AG04450 (cell line): ENCODE measurements at regions not wholly inside any gene's neighbourhood (a gene's known extent, or its start where the extent isn't known, plus 50 kb on each side); places are given as distances from the start of the nearest gene placed in this dataset.

Source experiments
- CTCF ChIA-PET: fragments of 300-600, 350-600 bp; formaldehyde crosslinking; extraction: SDS; loops from one replicate; lab custom pipeline; 2022; ENCODE audit warnings: antibody characterized with exemption, inconsistent platforms; lab: Charles Lee
- POLR2A ChIA-PET: fragments of 350-600 bp; formaldehyde crosslinking; extraction: SDS; loops from one replicate; lab custom pipeline; 2021; ENCODE audit warnings: antibody characterized with exemption, inconsistent platforms; lab: Yijun Ruan, JAX
- DNase-seq: peaks from one replicate; pipeline ENCODE4 v3.0.0-alpha.2; 2011; ENCODE audit warnings: low read depth, low spot score
- H3K27ac ChIP-seq: one replicate; pipeline ENCODE4 v1.5.1; 2012; ENCODE audit warnings: low read depth, low read length, control low read depth
- H3K27me3 ChIP-seq: one replicate; pipeline ENCODE4 v1.6.0; 2012; ENCODE audit warnings: low read length; ENCODE audit not compliant: control insufficient read depth, insufficient read depth
- H3K4me3 ChIP-seq: 2 replicates; pipeline ENCODE4 v1.5.1; 2011; ENCODE audit warnings: mild to moderate bottlenecking, low read depth, low read length, control low read depth
- H3K9me3 ChIP-seq: 2 replicates; pipeline ENCODE4 v1.5.1; 2012; ENCODE audit warnings: low read length; ENCODE audit not compliant: control insufficient read depth, insufficient read depth
- TF ChIP-seq, protein P1 (sequence below): IDR thresholded peaks from 2 replicates; pipeline ENCODE4 v1.5.1; 2011; ENCODE audit warnings: low read depth, low read length, control low read depth, inconsistent platforms

DNA sequence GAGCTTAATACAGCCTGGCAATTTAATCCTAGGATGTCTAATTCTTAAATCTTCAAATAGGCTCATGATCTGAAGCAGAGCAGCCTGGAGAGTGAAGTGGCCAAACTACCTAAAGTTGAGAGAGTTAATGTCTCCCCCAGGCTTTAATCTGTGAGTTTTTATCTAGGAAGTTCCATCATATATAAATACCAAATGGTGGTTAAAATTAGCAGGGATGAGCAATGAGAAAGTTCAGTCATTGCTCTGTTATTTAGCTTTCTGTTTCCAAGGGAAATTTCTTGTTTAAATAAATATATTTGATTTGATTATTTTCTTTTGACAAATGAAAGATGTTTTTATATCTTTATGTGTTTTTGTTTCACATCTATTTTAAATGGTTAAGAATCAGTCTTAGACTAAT is 274.4 kb upstream of the UMPS start:
- ChIA-PET CTCF (interaction anchor here (1.1 to 1.5 kb wide), 4 partner anchors 12 to 104 kb away, joined by 3 to 7 read pairs (median 4); no protein-coding TSS in a partner anchor), POLR2A (no interaction called here)
- H3K27me3 ChIP-seq = no peaks in the 10 kb centered on the region
- H3K27ac ChIP-seq = no peak overlapping the region
- TF ChIP-seq, protein P1, sequence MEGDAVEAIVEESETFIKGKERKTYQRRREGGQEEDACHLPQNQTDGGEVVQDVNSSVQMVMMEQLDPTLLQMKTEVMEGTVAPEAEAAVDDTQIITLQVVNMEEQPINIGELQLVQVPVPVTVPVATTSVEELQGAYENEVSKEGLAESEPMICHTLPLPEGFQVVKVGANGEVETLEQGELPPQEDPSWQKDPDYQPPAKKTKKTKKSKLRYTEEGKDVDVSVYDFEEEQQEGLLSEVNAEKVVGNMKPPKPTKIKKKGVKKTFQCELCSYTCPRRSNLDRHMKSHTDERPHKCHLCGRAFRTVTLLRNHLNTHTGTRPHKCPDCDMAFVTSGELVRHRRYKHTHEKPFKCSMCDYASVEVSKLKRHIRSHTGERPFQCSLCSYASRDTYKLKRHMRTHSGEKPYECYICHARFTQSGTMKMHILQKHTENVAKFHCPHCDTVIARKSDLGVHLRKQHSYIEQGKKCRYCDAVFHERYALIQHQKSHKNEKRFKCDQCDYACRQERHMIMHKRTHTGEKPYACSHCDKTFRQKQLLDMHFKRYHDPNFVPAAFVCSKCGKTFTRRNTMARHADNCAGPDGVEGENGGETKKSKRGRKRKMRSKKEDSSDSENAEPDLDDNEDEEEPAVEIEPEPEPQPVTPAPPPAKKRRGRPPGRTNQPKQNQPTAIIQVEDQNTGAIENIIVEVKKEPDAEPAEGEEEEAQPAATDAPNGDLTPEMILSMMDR = no peak
- H3K9me3 ChIP-seq = no peaks in the 10 kb centered on the region
- no peak overlapping the region for H3K4me3 ChIP-seq
- no peak for DNase-seq

- ChIA-PET CTCF (interaction anchor here (1.3 to 1.5 kb wide), 2 partner anchors 12 to 105 kb away, joined by 5 to 7 read pairs; no protein-coding TSS in a partner anchor), POLR2A (no interaction called here)
- TF ChIP-seq, protein P1 = no peak
- DNase-seq = no peak
- Histone ChIP-seq H3K4me3 (no peak overlapping the region), H3K9me3 (no peaks in the 10 kb centered on the region), H3K27ac (no peak overlapping the region), H3K27me3 (no peaks in the 10 kb centered on the region)
Measured at GRCh38 chr3:124456506-124456905, 273.7 kb upstream of the UMPS start.

- DNase-seq = no peak
- Histone ChIP-seq H3K27ac (no peak overlapping the region), H3K27me3 (no peaks in the 10 kb centered on the region), H3K9me3 (no peaks in the 10 kb centered on the region), H3K4me3 (no peak overlapping the region)
- POLR2A ChIA-PET = no interaction called here
- TF ChIP-seq, protein P1 = no peak
- CTCF ChIA-PET = interaction anchor here (1.1 to 3.9 kb wide), 3 partner anchors 9 to 426 kb away, joined by 3 to 20 read pairs (median 19); partner anchors contain the start of gene KALRN
Measured at GRCh38 chr3:124459678-124460077, 270.6 kb upstream of the UMPS start.

GRCh38 chr3:124461126-124461525 is 269.1 kb upstream of the UMPS start:
- DNase-seq = no peak
- Histone ChIP-seq H3K9me3 (no peaks in the 10 kb centered on the region), H3K27me3 (no peaks in the 10 kb centered on the region), H3K4me3 (no peak overlapping the region), H3K27ac (no peak overlapping the region)
- ChIA-PET POLR2A (no interaction called here), CTCF (interaction anchor here (1.2 to 3.8 kb wide), 2 partner anchors 7 to 108 kb away, joined by 3 to 20 read pairs; no protein-coding TSS in a partner anchor)
- TF ChIP-seq, protein P1 = no peak

DNA sequence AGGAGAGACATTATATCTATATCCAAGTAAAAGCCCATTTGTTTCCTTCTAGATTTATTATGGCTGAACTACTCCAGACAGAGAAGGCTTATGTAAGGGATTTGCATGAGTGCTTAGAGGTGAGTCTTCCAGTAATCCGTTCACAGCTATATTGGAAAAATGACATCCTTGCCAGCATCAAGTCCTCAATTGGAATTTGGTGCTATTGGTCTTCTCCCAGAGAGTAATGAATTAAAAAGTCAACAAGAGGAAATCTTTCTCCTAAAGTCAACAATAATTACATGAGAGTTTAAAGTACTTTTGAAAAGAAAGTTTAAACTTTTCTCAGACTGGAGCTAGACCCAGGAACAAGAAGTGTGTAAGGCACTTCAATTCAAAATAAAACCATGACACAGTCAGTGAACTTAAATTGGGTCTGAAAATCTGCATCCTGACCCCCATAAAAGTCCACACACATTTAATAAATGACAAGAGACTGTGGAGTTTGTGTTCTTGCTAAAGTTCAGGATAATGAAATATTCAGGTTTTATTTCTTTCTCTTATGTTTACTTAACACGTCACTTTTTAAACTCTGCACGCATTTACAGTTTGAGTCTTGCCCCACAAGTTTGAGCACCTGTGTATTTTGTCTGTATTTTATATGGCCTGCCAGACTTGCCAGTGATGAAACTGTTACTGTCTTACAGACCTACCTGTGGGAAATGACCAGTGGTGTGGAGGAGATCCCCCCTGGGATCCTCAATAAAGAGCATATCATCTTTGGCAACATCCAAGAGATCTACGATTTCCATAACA is 268.2 kb upstream of the UMPS start:
- ChIA-PET CTCF (interaction anchor here (1.1 to 1.2 kb wide), 2 partner anchors 109 to 110 kb away, joined by 3 to 4 read pairs; no protein-coding TSS in a partner anchor), POLR2A (no interaction called here)
- no peak overlapping the region for H3K27ac ChIP-seq
- TF ChIP-seq, protein P1 = no peak
- no peak overlapping the region for H3K4me3 ChIP-seq
- H3K27me3 ChIP-seq = no peaks in the 10 kb centered on the region
- no peak for DNase-seq
- no peaks in the 10 kb centered on the region for H3K9me3 ChIP-seq
